Mammary epithelial cell (primary cell): ENCODE measurements at regions not wholly inside any gene's neighbourhood (a gene's known extent, or its start where the extent isn't known, plus 50 kb on each side); places are given as distances from the start of the nearest gene placed in this dataset.

Source experiments
- EZH2 ChIP-seq: IDR thresholded peaks from 2 replicates; pipeline ENCODE4 v1.6.1; 2012; ENCODE audit warnings: low read length, inconsistent platforms, borderline replicate concordance
- TF ChIP-seq, protein P1 (sequence below), 2 donors: IDR thresholded peaks in 1 of 2; conservative IDR thresholded peaks in 1 of 2; 2 replicates each; pipeline ENCODE4 v1.5.1; 2011 to 2012; ENCODE audit warnings: inconsistent platforms in 2 of 2, low read length in 2 of 2, mild to moderate bottlenecking in 2 of 2, control low read depth in 1 of 2, low read depth in 1 of 2; ENCODE audit not compliant: insufficient read depth in 1 of 2; ENCODE audit errors: extremely low read depth in 1 of 2

DNA sequence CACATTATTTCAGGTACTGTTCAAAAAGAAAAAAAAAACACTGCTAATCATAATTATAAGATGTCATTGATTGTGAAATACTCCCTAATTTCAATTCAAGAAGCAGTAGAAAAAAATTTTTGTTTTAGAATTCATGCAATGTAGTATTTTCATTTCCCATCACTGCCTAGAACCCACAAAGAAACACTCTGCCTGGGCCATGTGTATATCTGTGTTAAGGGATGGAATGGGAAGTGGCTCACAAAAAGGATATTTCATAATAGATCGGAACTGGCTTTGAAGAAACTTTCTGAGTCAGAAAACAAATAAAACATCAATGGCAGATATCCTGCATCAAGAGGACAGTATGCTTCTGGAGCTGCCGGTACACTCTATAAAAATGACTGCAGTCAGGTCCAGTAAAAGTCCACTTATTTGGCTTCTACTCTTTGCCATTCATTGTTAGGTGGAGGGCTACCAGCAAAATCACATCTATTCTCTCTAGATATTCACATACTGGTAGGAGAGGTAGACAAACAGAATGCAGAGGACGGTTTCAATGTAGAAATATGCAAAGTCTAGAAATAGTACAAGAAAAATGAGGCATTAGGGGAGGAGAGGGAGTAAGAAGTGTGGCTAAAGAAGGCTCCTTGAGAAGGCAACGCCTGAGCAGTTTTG lies 135.0 kb upstream of the TNFAIP3 start:
- TF ChIP-seq, protein P1, sequence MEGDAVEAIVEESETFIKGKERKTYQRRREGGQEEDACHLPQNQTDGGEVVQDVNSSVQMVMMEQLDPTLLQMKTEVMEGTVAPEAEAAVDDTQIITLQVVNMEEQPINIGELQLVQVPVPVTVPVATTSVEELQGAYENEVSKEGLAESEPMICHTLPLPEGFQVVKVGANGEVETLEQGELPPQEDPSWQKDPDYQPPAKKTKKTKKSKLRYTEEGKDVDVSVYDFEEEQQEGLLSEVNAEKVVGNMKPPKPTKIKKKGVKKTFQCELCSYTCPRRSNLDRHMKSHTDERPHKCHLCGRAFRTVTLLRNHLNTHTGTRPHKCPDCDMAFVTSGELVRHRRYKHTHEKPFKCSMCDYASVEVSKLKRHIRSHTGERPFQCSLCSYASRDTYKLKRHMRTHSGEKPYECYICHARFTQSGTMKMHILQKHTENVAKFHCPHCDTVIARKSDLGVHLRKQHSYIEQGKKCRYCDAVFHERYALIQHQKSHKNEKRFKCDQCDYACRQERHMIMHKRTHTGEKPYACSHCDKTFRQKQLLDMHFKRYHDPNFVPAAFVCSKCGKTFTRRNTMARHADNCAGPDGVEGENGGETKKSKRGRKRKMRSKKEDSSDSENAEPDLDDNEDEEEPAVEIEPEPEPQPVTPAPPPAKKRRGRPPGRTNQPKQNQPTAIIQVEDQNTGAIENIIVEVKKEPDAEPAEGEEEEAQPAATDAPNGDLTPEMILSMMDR (conservative IDR thresholded peaks at IDR 0.05 in 1 of 2, IDR thresholded peaks at IDR 0.05 in 1 of 2; ENCODE audit: extremely low read depth in 1 of 2, insufficient read depth in 1 of 2, low read depth in 1 of 2, low read length in 2 of 2), result no peak
- TF ChIP-seq EZH2, result no peak
